K562 (cell line): ENCODE measurements at regions not wholly inside any gene's neighbourhood (a gene's known extent, or its start where the extent isn't known, plus 50 kb on each side); places are given as distances from the start of the nearest gene placed in this dataset.

Experiments used
- EP300 ChIP-seq: IDR thresholded peaks from 2 replicates; pipeline ENCODE4 v1.6.1; 2012; ENCODE audit warnings: low read length, improper control_type of control experiment
- MTA1 ChIP-seq: fragments of 450-650 bp; IDR thresholded peaks from 2 replicates; pipeline ENCODE4 v1.6.1; 2017; ENCODE audit warnings: borderline replicate concordance
- MXI1 ChIP-seq: IDR thresholded peaks from 2 replicates; pipeline ENCODE4 v1.6.1; 2011; ENCODE audit warnings: low read depth, mild to moderate bottlenecking, improper control_type of control experiment, low read length
- PBX2 ChIP-seq, 2 experiments: IDR thresholded peaks in 1 of 2; conservative IDR thresholded peaks in 1 of 2; 2 replicates each; pipeline ENCODE4 v1.6.1; 2016; ENCODE audit warnings: low read depth in 2 of 2, mild to moderate bottlenecking in 1 of 2, missing compliant biosample characterization in 1 of 2, missing genetic modification characterization in 1 of 2, moderate library complexity in 1 of 2
- POLR2A ChIP-seq: fragments of 450-650 bp; conservative IDR thresholded peaks from 2 replicates; pipeline ENCODE4 v1.6.1; 2016
- RFX5 ChIP-seq: IDR thresholded peaks from 2 replicates; pipeline ENCODE4 v1.6.1; 2011; ENCODE audit warnings: low read depth, mild to moderate bottlenecking, improper control_type of control experiment, low read length
- RHOXF2B ChIP-seq: fragments of 250-450 bp; sonication (Bioruptor Pico); conservative IDR thresholded peaks from 2 replicates; pipeline ENCODE4 v1.5.1; 2021
- SAFB2 ChIP-seq: fragments of 200-400 bp; formaldehyde crosslinking; IDR thresholded peaks from 2 replicates; pipeline ENCODE4 v1.6.1; 2018; ENCODE audit warnings: borderline replicate concordance, low read length, low read depth, moderate library complexity; ENCODE audit not compliant: severe bottlenecking
- SOX6 ChIP-seq: fragments of 450-650 bp; IDR thresholded peaks from 2 replicates; pipeline ENCODE4 v1.6.1; 2014; ENCODE audit warnings: mild to moderate bottlenecking
- ZNF184 ChIP-seq: sonication (generic); formaldehyde crosslinking; IDR thresholded peaks from 2 replicates; pipeline ENCODE4 v1.5.0; 2020; ENCODE audit warnings: missing genetic modification reagents
- ZNF217 ChIP-seq: sonication (generic); formaldehyde crosslinking; IDR thresholded peaks from 2 replicates; pipeline ENCODE4 v1.8.0; 2022; ENCODE audit warnings: mild to moderate bottlenecking, missing genetic modification reagents
- ZNF384 ChIP-seq: IDR thresholded peaks from 2 replicates; pipeline ENCODE4 v1.6.1; 2012; ENCODE audit warnings: low read depth, low read length, improper control_type of control experiment
- TF ChIP-seq, protein P1 (sequence below): sonication (generic); formaldehyde crosslinking; IDR thresholded peaks from 2 replicates; pipeline ENCODE4 v1.9.0; 2022; ENCODE audit warnings: mild to moderate bottlenecking, missing genetic modification reagents
- TF ChIP-seq, protein P2 (sequence below): sonication (generic); formaldehyde crosslinking; IDR thresholded peaks from 2 replicates; pipeline ENCODE4 v1.8.0; 2023; ENCODE audit warnings: mild to moderate bottlenecking, missing genetic modification reagents

DNA sequence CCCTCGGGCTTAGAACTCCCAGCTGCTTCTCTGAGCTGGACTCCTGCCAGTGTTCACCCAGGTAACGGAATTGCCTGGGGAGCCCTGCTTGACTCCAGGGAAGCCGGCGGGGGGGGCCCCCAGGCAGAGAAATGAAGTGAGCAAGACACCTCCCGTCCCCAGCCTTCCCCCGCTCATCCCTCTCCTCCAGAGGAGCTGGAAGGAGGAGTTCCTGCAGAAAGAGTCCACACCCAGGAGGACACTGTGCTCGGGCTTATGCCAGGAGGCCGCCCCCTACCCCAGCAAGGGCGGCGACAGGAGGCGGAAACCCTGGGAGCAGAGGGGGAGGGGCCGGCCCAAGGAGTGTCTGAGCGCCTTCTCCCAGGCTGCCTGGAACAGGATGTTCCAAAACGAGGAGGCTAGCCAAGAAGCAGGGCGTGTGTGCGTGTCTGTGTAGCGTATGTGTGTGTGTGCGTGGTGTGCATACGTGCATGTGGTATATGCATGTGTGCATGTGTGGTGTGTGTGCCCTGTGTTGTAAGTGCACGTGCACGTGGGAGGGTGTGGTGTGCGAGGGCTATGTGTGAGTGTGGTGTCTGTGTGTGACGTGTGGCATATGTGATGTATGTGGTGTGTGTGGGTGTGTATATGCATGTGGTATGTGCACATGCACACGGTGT is 511.3 kb downstream of the SHQ1 start:
- TF ChIP-seq MXI1 (no peak), RFX5 (no peak), SOX6 (no peak), ZNF184 (CRISPR knock-in tag) (no peak), MTA1 (0 out of 2 replicates have a peak, but pooled peaks have one; percentile 16), EP300 (peak; percentile 51; the same call in 1 of the 2 replicates), ZNF217 (CRISPR knock-in tag) (no peak), POLR2A (no peak), PBX2 (CRISPR knock-in tag; IDR thresholded peaks at IDR 0.05; ENCODE audit: low read depth) (no peak), PBX2 (tag; conservative IDR thresholded peaks at IDR 0.05; ENCODE audit: low read depth) (no peak), ZNF384 (no peak), SAFB2 (no peak), RHOXF2B (no peak)
- TF ChIP-seq, protein P1, sequence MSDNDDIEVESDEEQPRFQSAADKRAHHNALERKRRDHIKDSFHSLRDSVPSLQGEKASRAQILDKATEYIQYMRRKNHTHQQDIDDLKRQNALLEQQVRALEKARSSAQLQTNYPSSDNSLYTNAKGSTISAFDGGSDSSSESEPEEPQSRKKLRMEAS = peak; percentile 78
- TF ChIP-seq, protein P2, sequence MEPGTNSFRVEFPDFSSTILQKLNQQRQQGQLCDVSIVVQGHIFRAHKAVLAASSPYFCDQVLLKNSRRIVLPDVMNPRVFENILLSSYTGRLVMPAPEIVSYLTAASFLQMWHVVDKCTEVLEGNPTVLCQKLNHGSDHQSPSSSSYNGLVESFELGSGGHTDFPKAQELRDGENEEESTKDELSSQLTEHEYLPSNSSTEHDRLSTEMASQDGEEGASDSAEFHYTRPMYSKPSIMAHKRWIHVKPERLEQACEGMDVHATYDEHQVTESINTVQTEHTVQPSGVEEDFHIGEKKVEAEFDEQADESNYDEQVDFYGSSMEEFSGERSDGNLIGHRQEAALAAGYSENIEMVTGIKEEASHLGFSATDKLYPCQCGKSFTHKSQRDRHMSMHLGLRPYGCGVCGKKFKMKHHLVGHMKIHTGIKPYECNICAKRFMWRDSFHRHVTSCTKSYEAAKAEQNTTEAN = no peak
